ENCODE measurements at regions not wholly inside any gene's neighbourhood (a gene's known extent, or its start where the extent isn't known, plus 50 kb on each side); places are given as distances from the start of the nearest gene placed in this dataset.

DNA sequence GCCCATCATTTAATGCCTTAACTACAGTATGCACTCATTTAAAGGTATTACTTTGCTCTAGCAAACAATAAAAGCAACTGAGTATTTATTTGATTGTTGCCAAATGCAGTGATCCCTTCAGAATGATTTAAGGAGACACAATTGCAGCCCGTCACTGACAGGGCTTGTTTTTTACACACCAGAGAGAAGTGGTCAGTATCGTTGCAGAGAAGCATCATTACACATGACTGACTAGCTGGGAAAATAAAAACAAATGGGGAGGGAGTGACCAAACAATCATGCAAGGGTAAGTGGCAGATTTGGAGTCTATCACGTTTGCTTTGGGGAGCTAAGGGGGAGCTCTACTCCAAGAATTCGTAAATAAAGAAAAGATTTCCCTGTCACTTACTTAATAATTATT, 1685.3 kb upstream of the TENM3 start:
- TF ChIP-seq, protein P1, sequence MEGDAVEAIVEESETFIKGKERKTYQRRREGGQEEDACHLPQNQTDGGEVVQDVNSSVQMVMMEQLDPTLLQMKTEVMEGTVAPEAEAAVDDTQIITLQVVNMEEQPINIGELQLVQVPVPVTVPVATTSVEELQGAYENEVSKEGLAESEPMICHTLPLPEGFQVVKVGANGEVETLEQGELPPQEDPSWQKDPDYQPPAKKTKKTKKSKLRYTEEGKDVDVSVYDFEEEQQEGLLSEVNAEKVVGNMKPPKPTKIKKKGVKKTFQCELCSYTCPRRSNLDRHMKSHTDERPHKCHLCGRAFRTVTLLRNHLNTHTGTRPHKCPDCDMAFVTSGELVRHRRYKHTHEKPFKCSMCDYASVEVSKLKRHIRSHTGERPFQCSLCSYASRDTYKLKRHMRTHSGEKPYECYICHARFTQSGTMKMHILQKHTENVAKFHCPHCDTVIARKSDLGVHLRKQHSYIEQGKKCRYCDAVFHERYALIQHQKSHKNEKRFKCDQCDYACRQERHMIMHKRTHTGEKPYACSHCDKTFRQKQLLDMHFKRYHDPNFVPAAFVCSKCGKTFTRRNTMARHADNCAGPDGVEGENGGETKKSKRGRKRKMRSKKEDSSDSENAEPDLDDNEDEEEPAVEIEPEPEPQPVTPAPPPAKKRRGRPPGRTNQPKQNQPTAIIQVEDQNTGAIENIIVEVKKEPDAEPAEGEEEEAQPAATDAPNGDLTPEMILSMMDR (IDR thresholded peaks at IDR 0.05; ENCODE audit: unreplicated experiment) = no peak
- H3K27ac Mint-ChIP-seq (ENCODE audit: unreplicated experiment) = no peak overlapping the region
- DNase-seq (ENCODE audit: low spot score) = no peak
- H3K27me3 Mint-ChIP-seq (ENCODE audit: unreplicated experiment) = peaks cover 3% of the 10 kb centered on the region
- no peak overlapping the region for H3K4me3 Mint-ChIP-seq (ENCODE audit: unreplicated experiment)
- H3K36me3 Mint-ChIP-seq (ENCODE audit: low read depth, unreplicated experiment) = no peaks in the 10 kb centered on the region
- no peaks in the 10 kb centered on the region for H3K9me3 Mint-ChIP-seq (ENCODE audit: unreplicated experiment)
- peaks cover 3% of the 10 kb centered on the region for H3K4me1 Mint-ChIP-seq (ENCODE audit: unreplicated experiment)

GRCh38 chr4:180558427-180558826, 1684.8 kb upstream of the TENM3 start:
- TF ChIP-seq, protein P1 (IDR thresholded peaks at IDR 0.05; ENCODE audit: unreplicated experiment) = no peak
- Mint-ChIP-seq H3K27me3 (ENCODE audit: unreplicated experiment) (peaks cover 3% of the 10 kb centered on the region), H3K4me3 (ENCODE audit: unreplicated experiment) (no peak overlapping the region), H3K36me3 (ENCODE audit: low read depth, unreplicated experiment) (no peaks in the 10 kb centered on the region), H3K27ac (ENCODE audit: unreplicated experiment) (no peak overlapping the region), H3K4me1 (ENCODE audit: unreplicated experiment) (peaks cover 3% of the 10 kb centered on the region), H3K9me3 (ENCODE audit: unreplicated experiment) (no peaks in the 10 kb centered on the region)
- no peak for DNase-seq (ENCODE audit: low spot score)

GRCh38 chr4:180560896-180561295, 1682.3 kb upstream of the TENM3 start:
- peaks cover 3% of the 10 kb centered on the region for H3K4me1 Mint-ChIP-seq (ENCODE audit: unreplicated experiment)
- DNase-seq (ENCODE audit: low spot score) = no peak
- no peak overlapping the region for H3K4me3 Mint-ChIP-seq (ENCODE audit: unreplicated experiment)
- no peaks in the 10 kb centered on the region for H3K27me3 Mint-ChIP-seq (ENCODE audit: unreplicated experiment)
- H3K27ac Mint-ChIP-seq (ENCODE audit: unreplicated experiment) = no peak overlapping the region
- H3K36me3 Mint-ChIP-seq (ENCODE audit: low read depth, unreplicated experiment) = no peaks in the 10 kb centered on the region
- H3K9me3 Mint-ChIP-seq (ENCODE audit: unreplicated experiment) = no peaks in the 10 kb centered on the region
- TF ChIP-seq, protein P1 (IDR thresholded peaks at IDR 0.05; ENCODE audit: unreplicated experiment) = no peak

GRCh38 chr4:180564026-180564425, 1679.2 kb upstream of the TENM3 start:
- Mint-ChIP-seq H3K9me3 (ENCODE audit: unreplicated experiment) (no peaks in the 10 kb centered on the region), H3K27ac (ENCODE audit: unreplicated experiment) (no peak overlapping the region), H3K27me3 (ENCODE audit: unreplicated experiment) (no peaks in the 10 kb centered on the region), H3K4me3 (ENCODE audit: unreplicated experiment) (no peak overlapping the region), H3K36me3 (ENCODE audit: low read depth, unreplicated experiment) (no peaks in the 10 kb centered on the region), H3K4me1 (ENCODE audit: unreplicated experiment) (peaks cover 3% of the 10 kb centered on the region)
- DNase-seq (ENCODE audit: low spot score) = no peak
- TF ChIP-seq, protein P1 (IDR thresholded peaks at IDR 0.05; ENCODE audit: unreplicated experiment) = no peak

GRCh38 chr4:180564448-180564847, 1678.8 kb upstream of the TENM3 start:
- Mint-ChIP-seq H3K27me3 (ENCODE audit: unreplicated experiment) (no peaks in the 10 kb centered on the region), H3K9me3 (ENCODE audit: unreplicated experiment) (no peaks in the 10 kb centered on the region), H3K4me1 (ENCODE audit: unreplicated experiment) (peaks cover 3% of the 10 kb centered on the region), H3K27ac (ENCODE audit: unreplicated experiment) (no peak overlapping the region), H3K36me3 (ENCODE audit: low read depth, unreplicated experiment) (no peaks in the 10 kb centered on the region), H3K4me3 (ENCODE audit: unreplicated experiment) (no peak overlapping the region)
- DNase-seq (ENCODE audit: low spot score) = no peak
- TF ChIP-seq, protein P1 (IDR thresholded peaks at IDR 0.05; ENCODE audit: unreplicated experiment) = no peak

All from endothelial cell (in vitro differentiated cells).